Pancreas (tissue), 10 donors: ENCODE measurements at regions not wholly inside any gene's neighbourhood (a gene's known extent, or its start where the extent isn't known, plus 50 kb on each side); places are given as distances from the start of the nearest gene placed in this dataset.
A peak's percentile ranks its signal among the peaks of the same experiment; 100 is the strongest.

ENCODE experiments used
- ATAC-seq, 4 donors: fragments of 200-7000 bp; cut with Tn5 transposase; one replicate each; pipeline versions ENCODE4 v1.8.0 to v1.9.1; 2020; ENCODE audit warnings: mild to moderate bottlenecking in 4 of 4, moderate library complexity in 4 of 4
- DNase-seq, 6 donors: peaks; one replicate each; pipeline ENCODE4 v3.0.0-alpha.2; 2020
- FAIRE-seq: peaks from 2 replicates; lab custom pipeline; 2012; peaks lifted over from hg19 to GRCh38; lab: Jason Lieb, UNC
- H3K27ac ChIP-seq, 4 donors: fragments of 200-600 bp; sonication (generic); 1 replicate in 3 of 4; 2 replicates in 1 of 4; pipeline versions ENCODE4 v1.5.0 to v1.8.0; 2020
- H3K27me3 ChIP-seq, 4 donors: fragments of 200-600 bp; one replicate each; pipeline ENCODE4 v1.8.0; 2021
- H3K36me3 ChIP-seq, 3 donors: fragments of 200-600 bp; sonication (generic) in 1 of 3; one replicate each; pipeline versions ENCODE4 v1.5.0 to v1.8.0; 2020 to 2021
- H3K4me1 ChIP-seq, 3 donors: fragments of 200-600 bp; one replicate each; pipeline ENCODE4 v1.8.0; 2021
- H3K4me3 ChIP-seq, 4 donors: fragments of 200-600 bp; sonication (generic) in 2 of 4; one replicate each; pipeline versions ENCODE4 v1.5.0 to v1.8.0; 2020 to 2021
- H3K9me3 ChIP-seq, 4 donors: fragments of 200-600 bp; one replicate each; pipeline ENCODE4 v1.8.0; 2021
- CTCF ChIP-seq, 4 donors: fragments of 200-600 bp; sonication (generic) in 3 of 4; IDR thresholded peaks; one replicate each; pipeline versions ENCODE4 v1.5.0 to v1.8.0; 2021; ENCODE audit warnings: antibody characterized with exemption in 4 of 4
- WGBS, 2 donors: extraction: QIAGEN DNeasy Blood & Tissue Kit; methylation state at CpG; one replicate each; pipeline ENCODE4 v1.1.7; 2013; 5-methylcytosine and 5-hydroxymethylcytosine counted together
- intact Hi-C, 3 donors: fragments of 100-400 bp; cut with DNase I; formaldehyde crosslinking; loops; one replicate each; pipeline versions ENCODE4 v1.11.1 to v1.14.2; 2022
- donor health status: healthy with polysubstance abuse.
- donor health status: DM: no; HTN: no; CAD: no; lungs with moderate emphysema.
- donor health status: DM: no; HTN: no; CAD: no.
- donor health status: control.
- donor health status: control.
- donor health status: Bipolar disorder and iron deficiency.
- donor health status: DM: yes; HTN: yes; CAD: no.
- donor health status: DM: no; HTN: no; CAD: no.
- donor health status: DM: no; HTN: no; CAD: no.
- donor health status: DM: yes; HTN: yes; CAD: no.

- Histone ChIP-seq H3K36me3 (no peaks in the 10 kb centered on the region), H3K4me1 (peaks cover 22 to 34% (median 28%) of the 10 kb centered on the region in 3 donors), H3K27me3 (no peaks in the 10 kb centered on the region), H3K4me3 (no peak overlapping the region), H3K27ac (peak overlapping the region; percentile 20 to 88 (median 68)), H3K9me3 (no peaks in the 10 kb centered on the region)
- DNase-seq (no peak), FAIRE-seq (no peak), ATAC-seq (peak; percentile 23 to 44 (median 34))
- WGBS, 2 donors, result 53 to 58% methylated on average over 10 of the region's 10 CpGs
- TF ChIP-seq CTCF (IDR thresholded peaks at IDR 0.05), result no peak
- intact Hi-C loops, result no loop called here
Observed at GRCh38 chr6:154592199-154592860, 81.8 kb upstream of the CNKSR3 start.

- peak in 4 of 6 donors; percentile 47 to 77 (median 68) for DNase-seq
- TF ChIP-seq CTCF (IDR thresholded peaks at IDR 0.05), result no peak
- FAIRE-seq, result no peak
Observed at GRCh38 chr6:154593122-154593521, 82.6 kb upstream of the CNKSR3 start.

GRCh38 chr6:154594496-154595198 is 84.2 kb upstream of the CNKSR3 start:
- 92 to 93% methylated on average over 9 of the region's 9 CpGs for WGBS, 2 donors
- Histone ChIP-seq H3K27me3 (no peaks in the 10 kb centered on the region), H3K4me3 (no peak overlapping the region), H3K36me3 (no peaks in the 10 kb centered on the region), H3K9me3 (no peaks in the 10 kb centered on the region), H3K4me1 (peaks cover 22 to 34% (median 28%) of the 10 kb centered on the region in 3 donors), H3K27ac (no peak overlapping the region)
- DNase-seq (no peak), ATAC-seq (no peak), FAIRE-seq (no peak)
- no peak for TF ChIP-seq CTCF (IDR thresholded peaks at IDR 0.05)
- intact Hi-C loops, result no loop called here

More at GRCh38 chr6:154593122-154593521, 82.6 kb upstream of the CNKSR3 start:
- H3K27me3 ChIP-seq, result no peaks in the 10 kb centered on the region
- H3K9me3 ChIP-seq, result no peaks in the 10 kb centered on the region
- H3K4me1 ChIP-seq, result peaks cover 22 to 34% (median 28%) of the 10 kb centered on the region in 3 donors
- no peak overlapping the region for H3K4me3 ChIP-seq
- no peaks in the 10 kb centered on the region for H3K36me3 ChIP-seq
- intact Hi-C loops, result no loop called here
- ATAC-seq, result peak; percentile 83 to 88 (median 85)
- 34 to 37% methylated on average over 7 of the region's 7 CpGs for WGBS, 2 donors
- peak overlapping the region; percentile 20 to 88 (median 68) for H3K27ac ChIP-seq

GRCh38 chr6:154595538-154595937 is 85.1 kb upstream of the CNKSR3 start:
- H3K4me1 ChIP-seq, result peaks cover 22 to 28% (median 28%) of the 10 kb centered on the region in 3 donors
- no peak overlapping the region for H3K4me3 ChIP-seq
- DNase-seq, result no peak
- H3K36me3 ChIP-seq, result no peaks in the 10 kb centered on the region
- TF ChIP-seq CTCF (IDR thresholded peaks at IDR 0.05), result no peak
- no peak overlapping the region for H3K27ac ChIP-seq
- FAIRE-seq, result no peak
- no peaks in the 10 kb centered on the region for H3K9me3 ChIP-seq
- intact Hi-C loops, result no loop called here
- ATAC-seq, result no peak
- H3K27me3 ChIP-seq, result no peaks in the 10 kb centered on the region
- WGBS, 2 donors, result 95 to 96% methylated on average over 1 of the region's 1 CpG

GRCh38 chr6:154596009-154596408 is 85.5 kb upstream of the CNKSR3 start:
- H3K27me3 ChIP-seq, result no peaks in the 10 kb centered on the region
- no peak for FAIRE-seq

More at GRCh38 chr6:154596009-154596408, 85.5 kb upstream of the CNKSR3 start:
- DNase-seq (no peak), ATAC-seq (no peak)
- TF ChIP-seq CTCF (IDR thresholded peaks at IDR 0.05), result no peak
- Histone ChIP-seq H3K9me3 (no peaks in the 10 kb centered on the region), H3K4me3 (no peak overlapping the region), H3K4me1 (peaks cover 22 to 27% (median 26%) of the 10 kb centered on the region in 3 donors), H3K27ac (no peak overlapping the region), H3K36me3 (no peaks in the 10 kb centered on the region)
- WGBS, 2 donors, result 88 to 90% methylated on average over 2 of the region's 2 CpGs
- intact Hi-C loops, result no loop called here
